HepG2 (cell line): ENCODE measurements at regions not wholly inside any gene's neighbourhood (a gene's known extent, or its start where the extent isn't known, plus 50 kb on each side); places are given as distances from the start of the nearest gene placed in this dataset.

Experiments
- ATAC-seq: fragments of 200-7000 bp; cut with Tn5 transposase; 3 replicates; pipeline ENCODE4 v1.9.1; 2020; ENCODE audit warnings: mild to moderate bottlenecking, moderate library complexity
- BruUV-seq: library from RNA; stranded (reverse); fragments of 400-500 nt; replicated peaks from 2 replicates; lab custom pipeline; 2021; lab: Mats Ljungman, UMichigan
- CTCF ChIA-PET: fragments of 300-600 bp; formaldehyde crosslinking; extraction: SDS; loops from one replicate; lab custom pipeline; 2021; ENCODE audit warnings: low total read pairs, inconsistent platforms, low intra/inter-chr PET ratio; lab: Yijun Ruan, JAX
- POLR2A ChIA-PET: fragments of 350-600 bp; sonication (Branson Sonifier 250); formaldehyde crosslinking; loops from one replicate; lab custom pipeline; 2020; ENCODE audit warnings: antibody characterized with exemption, inconsistent platforms; lab: Yijun Ruan, JAX
- DNase-seq: peaks from one replicate; pipeline ENCODE4 v3.0.0-alpha.2; 2015; ENCODE audit warnings: low spot score
- FAIRE-seq: peaks from 3 replicates; lab custom pipeline; 2011; peaks lifted over from hg19 to GRCh38; lab: Jason Lieb, UNC
- H2AFZ ChIP-seq: one replicate; pipeline ENCODE4 v1.6.1; 2011; ENCODE audit warnings: low read length, inconsistent platforms
- H3K27ac ChIP-seq: fragments of 300-600 bp; 3 replicates; pipeline ENCODE4 v1.8.0; 2011; ENCODE audit warnings: mixed run types, mild to moderate bottlenecking, mixed read lengths, low read length, inconsistent platforms; ENCODE audit not compliant: insufficient read depth; ENCODE audit errors: extremely low read length
- H3K27me3 ChIP-seq, 2 experiments: fragments of 200-600 bp in 1 of 2; 2 replicates in 1 of 2; 3 replicates in 1 of 2; pipeline versions ENCODE4 v1.6.0 to v1.8.0; 2011; ENCODE audit warnings: low read length in 2 of 2, mild to moderate bottlenecking in 2 of 2, moderate library complexity in 2 of 2, inconsistent platforms in 1 of 2; ENCODE audit not compliant: insufficient read depth in 2 of 2, control insufficient read depth in 1 of 2
- H3K36me3 ChIP-seq, 2 experiments: fragments of 200-600 bp in 1 of 2; replicated peaks in 1 of 2; 2 replicates in 1 of 2; 3 replicates in 1 of 2; pipeline versions ENCODE4 v1.5.1 to v1.8.0; 2011; ENCODE audit warnings: low read length in 2 of 2, inconsistent platforms in 1 of 2; ENCODE audit not compliant: insufficient read depth in 2 of 2, control insufficient read depth in 1 of 2
- H3K4me1 ChIP-seq: 2 replicates; pipeline ENCODE4 v1.5.1; 2012; ENCODE audit warnings: low read length, inconsistent platforms; ENCODE audit not compliant: insufficient read depth
- H3K4me2 ChIP-seq: 2 replicates; pipeline ENCODE4 v1.6.0; 2011; ENCODE audit warnings: low read depth, low read length, inconsistent platforms
- H3K4me3 ChIP-seq, 3 experiments: fragments of 200-600 bp in 1 of 3; sonication (generic), shearing (Covaris generic) in 1 of 3; replicated peaks in 1 of 3; 2 replicates each; pipeline ENCODE4 v1.5.1; 2011 to 2016; ENCODE audit warnings: low read length in 3 of 3, inconsistent platforms in 2 of 3, low read depth in 2 of 3, mild to moderate bottlenecking in 2 of 3, control low read depth in 1 of 3, mixed read lengths in 1 of 3; ENCODE audit not compliant: insufficient read depth in 1 of 3
- H3K79me2 ChIP-seq: one replicate; pipeline ENCODE4 v1.6.1; 2011; ENCODE audit warnings: low read length, inconsistent platforms; ENCODE audit not compliant: insufficient read depth
- H3K9ac ChIP-seq: 2 replicates; pipeline ENCODE4 v1.6.0; 2011; ENCODE audit warnings: mild to moderate bottlenecking, low read depth, low read length, inconsistent platforms; ENCODE audit not compliant: insufficient read depth
- H3K9me3 ChIP-seq: 2 replicates; pipeline ENCODE4 v1.5.1; 2012; ENCODE audit warnings: mild to moderate bottlenecking, low read length
- H4K20me1 ChIP-seq: 2 replicates; pipeline ENCODE4 v1.6.0; 2011; ENCODE audit warnings: inconsistent platforms, mild to moderate bottlenecking, low read length, moderate library complexity; ENCODE audit not compliant: insufficient read depth
- AGO1 ChIP-seq: fragments of 200-400 bp; formaldehyde crosslinking; IDR thresholded peaks from 2 replicates; pipeline ENCODE4 v1.6.1; 2017; ENCODE audit warnings: mild to moderate bottlenecking, low read depth, low read length, moderate library complexity; ENCODE audit not compliant: poor library complexity, severe bottlenecking
- IRF2 ChIP-seq: IDR thresholded peaks from 2 replicates; pipeline ENCODE4 v1.6.1; 2018; ENCODE audit warnings: missing genetic modification reagents, missing compliant biosample characterization
- ISL2 ChIP-seq: sonication (generic); formaldehyde crosslinking; IDR thresholded peaks from 2 replicates; pipeline ENCODE4 v1.5.0; 2020; ENCODE audit warnings: missing genetic modification reagents
- KLF12 ChIP-seq: sonication (generic); formaldehyde crosslinking; IDR thresholded peaks from 2 replicates; pipeline ENCODE4 v1.4.0; 2020; ENCODE audit warnings: missing genetic modification reagents, borderline replicate concordance
- KLF6 ChIP-seq: IDR thresholded peaks from 2 replicates; pipeline ENCODE4 v1.8.0; 2016; ENCODE audit warnings: missing biosample characterization, missing genetic modification reagents
- REPIN1 ChIP-seq: sonication (generic); formaldehyde crosslinking; IDR thresholded peaks from 2 replicates; pipeline ENCODE4 v1.8.0; 2022; ENCODE audit warnings: missing genetic modification reagents, low read depth, mild to moderate bottlenecking, borderline replicate concordance
- RFXAP ChIP-seq: sonication (generic); formaldehyde crosslinking; IDR thresholded peaks from 2 replicates; pipeline ENCODE4 v1.4.0; 2020; ENCODE audit warnings: missing genetic modification reagents, borderline replicate concordance
- SKI ChIP-seq: fragments of 450-650 bp; IDR thresholded peaks from one replicate; pipeline ENCODE4 v1.6.1; 2018; ENCODE audit warnings: mild to moderate bottlenecking; ENCODE audit not compliant: partially characterized antibody
- ZNF333 ChIP-seq: sonication (generic); formaldehyde crosslinking; IDR thresholded peaks from 2 replicates; pipeline ENCODE4 v1.4.0; 2020; ENCODE audit warnings: mild to moderate bottlenecking, missing genetic modification reagents, borderline replicate concordance
- ZNF337 ChIP-seq: sonication (generic); formaldehyde crosslinking; IDR thresholded peaks from 2 replicates; pipeline ENCODE4 v1.5.1; 2020; ENCODE audit warnings: missing genetic modification reagents, low read depth, mild to moderate bottlenecking, borderline replicate concordance
- ZNF615 ChIP-seq: sonication (generic); formaldehyde crosslinking; IDR thresholded peaks from 2 replicates; pipeline ENCODE4 v1.5.0; 2020; ENCODE audit warnings: mild to moderate bottlenecking, missing genetic modification reagents, borderline replicate concordance
- ZSCAN25 ChIP-seq: sonication (generic); formaldehyde crosslinking; IDR thresholded peaks from 2 replicates; pipeline ENCODE4 v1.8.0; 2022; ENCODE audit warnings: mild to moderate bottlenecking, missing genetic modification reagents
- WGBS: methylation state at CpG from one replicate; pipeline ENCODE4 v1.1.6; 2017; ENCODE audit warnings: low lambda C conversion rate; 5-methylcytosine and 5-hydroxymethylcytosine counted together
- in situ Hi-C: cut with HindIII; loops from 2 replicates; pipeline ENCODE4 v1.10.0; 2017; ENCODE audit warnings: low pct_unique_long_range_greater_than_20kb; ENCODE audit not compliant: extremely low pct_ligation_motif_present
- intact Hi-C: fragments of 100-400 bp; cut with micrococcal nuclease; formaldehyde crosslinking; loops from one replicate; pipeline ENCODE4 v1.10.0; 2022; ENCODE audit not compliant: unreplicated experiment
- TF ChIP-seq, protein P1 (sequence below): sonication (generic); formaldehyde crosslinking; IDR thresholded peaks from 2 replicates; pipeline ENCODE4 v1.4.0; 2020; ENCODE audit warnings: missing genetic modification reagents

DNA sequence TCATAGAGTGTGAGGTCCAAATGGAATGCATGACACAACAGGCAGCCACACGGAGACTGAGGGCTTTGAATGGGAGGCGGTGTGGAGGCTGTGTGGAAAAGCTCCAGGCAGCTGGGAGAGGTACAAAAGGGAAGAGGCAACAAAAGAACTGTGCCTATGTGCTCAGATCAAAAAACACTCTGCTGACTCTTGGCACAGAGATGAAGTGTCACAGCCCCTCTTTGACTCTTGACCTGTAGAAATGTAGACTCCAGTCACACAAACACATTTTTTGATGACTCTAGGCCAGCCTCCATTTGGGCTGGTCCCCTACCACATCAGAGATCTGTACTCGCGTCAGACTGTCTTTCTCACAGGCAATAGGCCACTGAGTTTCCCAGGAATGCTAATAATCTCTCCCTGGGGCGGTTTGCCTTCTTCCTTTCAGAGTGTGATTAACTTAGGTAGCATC lies 456.0 kb downstream of the TUSC7 start:
- Histone ChIP-seq H3K4me3 (no peak overlapping the region), H3K36me3 (no peaks in the 10 kb centered on the region), H3K9ac (no peak overlapping the region), H4K20me1 (no peaks in the 10 kb centered on the region), H3K4me1 (no peaks in the 10 kb centered on the region), H3K27me3 (no peaks in the 10 kb centered on the region), H2AFZ (no peak overlapping the region), H3K27ac (no peak overlapping the region), H3K9me3 (no peaks in the 10 kb centered on the region), H3K79me2 (no peaks in the 10 kb centered on the region), H3K4me2 (no peak overlapping the region)
- no peak for ATAC-seq
- no peak for FAIRE-seq
- ChIA-PET CTCF (no interaction called here), POLR2A (no interaction called here)
- no peak for DNase-seq
- intact Hi-C loops (no loop called here), in situ Hi-C loops (no loop called here)
- TF ChIP-seq ISL2 (CRISPR knock-in tag) (no peak), RFXAP (no peak), REPIN1 (CRISPR knock-in tag) (no peak), ZSCAN25 (CRISPR knock-in tag) (no peak), ZNF333 (CRISPR knock-in tag) (no peak), KLF12 (CRISPR knock-in tag) (no peak), KLF6 (CRISPR knock-in tag) (no peak), AGO1 (no peak), ZNF337 (CRISPR knock-in tag) (no peak), SKI (no peak), IRF2 (CRISPR knock-in tag) (no peak), ZNF615 (CRISPR knock-in tag) (no peak)
- TF ChIP-seq, protein P1, sequence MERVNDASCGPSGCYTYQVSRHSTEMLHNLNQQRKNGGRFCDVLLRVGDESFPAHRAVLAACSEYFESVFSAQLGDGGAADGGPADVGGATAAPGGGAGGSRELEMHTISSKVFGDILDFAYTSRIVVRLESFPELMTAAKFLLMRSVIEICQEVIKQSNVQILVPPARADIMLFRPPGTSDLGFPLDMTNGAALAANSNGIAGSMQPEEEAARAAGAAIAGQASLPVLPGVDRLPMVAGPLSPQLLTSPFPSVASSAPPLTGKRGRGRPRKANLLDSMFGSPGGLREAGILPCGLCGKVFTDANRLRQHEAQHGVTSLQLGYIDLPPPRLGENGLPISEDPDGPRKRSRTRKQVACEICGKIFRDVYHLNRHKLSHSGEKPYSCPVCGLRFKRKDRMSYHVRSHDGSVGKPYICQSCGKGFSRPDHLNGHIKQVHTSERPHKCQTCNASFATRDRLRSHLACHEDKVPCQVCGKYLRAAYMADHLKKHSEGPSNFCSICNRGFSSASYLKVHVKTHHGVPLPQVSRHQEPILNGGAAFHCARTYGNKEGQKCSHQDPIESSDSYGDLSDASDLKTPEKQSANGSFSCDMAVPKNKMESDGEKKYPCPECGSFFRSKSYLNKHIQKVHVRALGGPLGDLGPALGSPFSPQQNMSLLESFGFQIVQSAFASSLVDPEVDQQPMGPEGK (CRISPR knock-in tag), result no peak
- WGBS, result 4% methylated on average over 4 of the region's 5 CpGs
- no TSS peak for BruUV-seq
